ENCODE measurements at regions not wholly inside any gene's neighbourhood (a gene's known extent, or its start where the extent isn't known, plus 50 kb on each side); places are given as distances from the start of the nearest gene placed in this dataset.

DNA sequence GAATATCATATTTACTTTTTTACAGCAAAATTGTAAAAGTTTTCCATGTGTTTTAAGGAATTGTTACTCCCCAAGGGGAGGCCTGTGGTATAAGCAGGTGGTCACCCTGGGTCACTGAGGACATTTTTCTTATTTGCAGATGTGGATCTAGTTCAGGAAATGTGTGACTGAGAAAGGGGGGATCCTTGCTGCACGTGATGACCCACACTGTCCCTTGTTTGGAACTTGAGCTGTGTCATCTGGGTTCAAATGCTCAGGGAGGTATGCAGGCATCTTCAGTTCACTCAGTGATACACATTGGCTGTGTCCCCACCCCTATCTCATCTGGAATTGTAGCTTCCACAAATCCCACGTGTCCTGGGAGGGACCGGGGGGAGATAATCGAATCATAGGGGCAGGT is 431.9 kb upstream of the CDH4 start:
- H3K79me2 ChIP-seq (ENCODE audit: low read length): no peaks in the 10 kb centered on the region

DNA sequence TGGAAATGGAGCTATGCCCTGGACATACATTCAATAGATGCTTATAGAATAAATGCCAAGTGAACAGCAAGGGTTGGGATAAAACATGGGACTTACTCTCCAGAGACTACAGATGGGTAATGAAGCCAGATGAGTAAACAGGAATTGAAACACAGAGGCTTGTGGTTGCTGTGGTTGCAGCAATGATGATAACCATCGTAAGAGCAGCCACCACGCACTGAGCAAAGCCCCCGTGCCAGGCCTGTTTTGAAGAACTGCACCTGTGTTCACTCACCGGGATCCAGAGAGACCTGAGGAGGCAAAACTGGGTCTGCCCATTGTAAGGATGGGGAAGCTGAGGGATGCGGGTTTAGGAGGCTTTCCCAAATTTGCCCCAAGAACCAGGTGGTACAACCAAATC is 431.1 kb upstream of the CDH4 start:
- POLR2A ChIA-PET (ENCODE audit: unreplicated experiment): no interaction called here
- no peaks in the 10 kb centered on the region for H3K79me2 ChIP-seq (ENCODE audit: low read length)
- no TSS peak for BruUV-seq (replicated peaks)
- CTCF ChIA-PET: no interaction called here
- intact Hi-C loops (cut with micrococcal nuclease): no loop called here
- DNase-seq (no peak), ATAC-seq (no peak)
- no peaks in the 10 kb centered on the region for H3K9me2 ChIP-seq (replicated peaks; ENCODE audit: low read length)
- H3K9ac ChIP-seq (ENCODE audit: low read length): no peak overlapping the region
- no peak overlapping the region for H3K4me3 ChIP-seq (ENCODE audit: low read length)
- no peaks in the 10 kb centered on the region for H3K36me3 ChIP-seq (ENCODE audit: low read depth, low read length)
- no peak overlapping the region for H3K4me2 ChIP-seq (ENCODE audit: low read length)
- H3F3A ChIP-seq (ENCODE audit: low read length, unreplicated experiment): no peaks in the 10 kb centered on the region
- no peaks in the 10 kb centered on the region for H4K20me1 ChIP-seq (ENCODE audit: low read length)
- no peaks in the 10 kb centered on the region for H3K4me1 ChIP-seq (ENCODE audit: insufficient read depth, low read length)
- TF ChIP-seq EZH2 (IDR thresholded peaks at IDR 0.05; ENCODE audit: low read length, unreplicated experiment) (no peak), EZH2phosphoT487 (IDR thresholded peaks at IDR 0.05; ENCODE audit: borderline replicate concordance, low read length) (no peak)
- TF ChIP-seq, protein P1, sequence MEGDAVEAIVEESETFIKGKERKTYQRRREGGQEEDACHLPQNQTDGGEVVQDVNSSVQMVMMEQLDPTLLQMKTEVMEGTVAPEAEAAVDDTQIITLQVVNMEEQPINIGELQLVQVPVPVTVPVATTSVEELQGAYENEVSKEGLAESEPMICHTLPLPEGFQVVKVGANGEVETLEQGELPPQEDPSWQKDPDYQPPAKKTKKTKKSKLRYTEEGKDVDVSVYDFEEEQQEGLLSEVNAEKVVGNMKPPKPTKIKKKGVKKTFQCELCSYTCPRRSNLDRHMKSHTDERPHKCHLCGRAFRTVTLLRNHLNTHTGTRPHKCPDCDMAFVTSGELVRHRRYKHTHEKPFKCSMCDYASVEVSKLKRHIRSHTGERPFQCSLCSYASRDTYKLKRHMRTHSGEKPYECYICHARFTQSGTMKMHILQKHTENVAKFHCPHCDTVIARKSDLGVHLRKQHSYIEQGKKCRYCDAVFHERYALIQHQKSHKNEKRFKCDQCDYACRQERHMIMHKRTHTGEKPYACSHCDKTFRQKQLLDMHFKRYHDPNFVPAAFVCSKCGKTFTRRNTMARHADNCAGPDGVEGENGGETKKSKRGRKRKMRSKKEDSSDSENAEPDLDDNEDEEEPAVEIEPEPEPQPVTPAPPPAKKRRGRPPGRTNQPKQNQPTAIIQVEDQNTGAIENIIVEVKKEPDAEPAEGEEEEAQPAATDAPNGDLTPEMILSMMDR (conservative IDR thresholded peaks at IDR 0.05; ENCODE audit: low read depth, low read length): no peak
- no peak overlapping the region for H3K27ac ChIP-seq (ENCODE audit: low read length)
- H3K27me3 ChIP-seq (ENCODE audit: low read length): no peaks in the 10 kb centered on the region
- H3K9me3 ChIP-seq (ENCODE audit: low read length): peaks cover 31% of the 10 kb centered on the region
- H2AFZ ChIP-seq (ENCODE audit: low read length): no peak overlapping the region

More for the DNA sequence above, 431.9 kb upstream of the CDH4 start:
- ATAC-seq (no peak), DNase-seq (no peak)
- Histone ChIP-seq H4K20me1 (ENCODE audit: low read length) (no peaks in the 10 kb centered on the region), H3F3A (ENCODE audit: low read length, unreplicated experiment) (no peaks in the 10 kb centered on the region), H3K4me2 (ENCODE audit: low read length) (no peak overlapping the region), H3K27me3 (ENCODE audit: low read length) (no peaks in the 10 kb centered on the region), H3K9me3 (ENCODE audit: low read length) (peaks cover 31% of the 10 kb centered on the region), H3K36me3 (ENCODE audit: low read depth, low read length) (no peaks in the 10 kb centered on the region), H3K4me1 (ENCODE audit: insufficient read depth, low read length) (no peaks in the 10 kb centered on the region), H3K4me3 (ENCODE audit: low read length) (no peak overlapping the region), H3K9ac (ENCODE audit: low read length) (no peak overlapping the region), H3K9me2 (replicated peaks; ENCODE audit: low read length) (no peaks in the 10 kb centered on the region), H2AFZ (ENCODE audit: low read length) (no peak overlapping the region), H3K27ac (ENCODE audit: low read length) (no peak overlapping the region)
- ChIA-PET CTCF (no interaction called here), POLR2A (ENCODE audit: unreplicated experiment) (no interaction called here)
- intact Hi-C loops (cut with micrococcal nuclease): no loop called here
- TF ChIP-seq, protein P1 (conservative IDR thresholded peaks at IDR 0.05; ENCODE audit: low read depth, low read length): no peak
- TF ChIP-seq EZH2 (IDR thresholded peaks at IDR 0.05; ENCODE audit: low read length, unreplicated experiment) (no peak), EZH2phosphoT487 (IDR thresholded peaks at IDR 0.05; ENCODE audit: borderline replicate concordance, low read length) (no peak)
- BruUV-seq (replicated peaks): no TSS peak

DNA sequence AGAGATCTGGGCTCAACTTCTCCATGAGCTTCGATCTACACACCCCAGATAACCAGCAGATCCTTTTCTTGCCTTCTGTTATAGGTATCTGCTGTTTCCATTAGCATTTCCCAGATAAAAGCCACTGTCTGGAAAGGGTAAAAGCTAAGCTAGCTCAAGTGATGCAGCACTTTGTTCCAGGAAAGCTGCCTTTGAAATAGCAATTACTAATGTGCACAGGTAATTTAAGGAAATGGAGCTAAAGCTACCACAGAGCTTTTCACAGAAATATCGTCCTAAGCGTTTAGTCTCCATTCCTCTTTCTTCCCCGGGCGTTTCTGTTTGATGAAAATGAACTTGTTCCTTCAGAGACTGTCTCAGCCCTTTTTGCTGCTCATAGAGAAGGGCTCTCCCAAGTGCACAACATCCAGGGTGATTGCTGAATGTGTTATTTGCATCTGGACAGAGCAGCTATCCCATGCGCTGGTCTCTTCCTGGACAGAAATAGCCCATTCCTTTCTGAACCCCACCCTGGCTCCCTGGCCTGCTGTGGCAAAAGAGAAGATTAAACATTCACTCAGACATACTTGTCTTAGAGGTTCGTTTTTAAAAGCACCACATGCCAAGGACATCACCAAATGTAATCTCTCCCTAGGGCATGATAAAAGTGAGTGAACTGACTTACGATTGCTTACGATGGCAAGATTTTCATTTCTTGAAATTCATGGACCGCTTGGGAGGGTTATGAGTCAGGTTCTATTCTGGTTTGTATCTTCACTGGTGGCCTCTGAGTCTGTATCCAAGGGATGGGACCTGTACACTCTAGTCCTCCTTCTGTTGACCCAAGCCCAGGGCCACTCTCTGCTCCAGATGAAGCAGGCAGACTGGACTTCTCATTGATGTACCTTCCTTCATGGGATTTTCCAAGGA is 429.1 kb upstream of the CDH4 start:
- ATAC-seq: no peak
- BruUV-seq (replicated peaks): no TSS peak
- TF ChIP-seq EZH2phosphoT487 (IDR thresholded peaks at IDR 0.05; ENCODE audit: borderline replicate concordance, low read length) (no peak), EZH2 (IDR thresholded peaks at IDR 0.05; ENCODE audit: low read length, unreplicated experiment) (no peak)
- TF ChIP-seq, protein P1 (conservative IDR thresholded peaks at IDR 0.05; ENCODE audit: low read depth, low read length): no peak

More for the DNA sequence above, 429.1 kb upstream of the CDH4 start:
- no peaks in the 10 kb centered on the region for H3K27me3 ChIP-seq (ENCODE audit: low read length)
- H3K4me3 ChIP-seq (ENCODE audit: low read length): no peak overlapping the region
- ChIA-PET POLR2A (ENCODE audit: unreplicated experiment) (no interaction called here), CTCF (no interaction called here)
- no peaks in the 10 kb centered on the region for H3K79me2 ChIP-seq (ENCODE audit: low read length)
- H3K9me2 ChIP-seq (replicated peaks; ENCODE audit: low read length): no peaks in the 10 kb centered on the region
- H3K9ac ChIP-seq (ENCODE audit: low read length): no peak overlapping the region
- no peak overlapping the region for H2AFZ ChIP-seq (ENCODE audit: low read length)
- peaks cover 28% of the 10 kb centered on the region; the same call in 1 of the 2 replicates for H3K9me3 ChIP-seq (ENCODE audit: low read length)
- no peak overlapping the region for H3K27ac ChIP-seq (ENCODE audit: low read length)
- H3K4me2 ChIP-seq (ENCODE audit: low read length): no peak overlapping the region
- intact Hi-C loops (cut with micrococcal nuclease): no loop called here
- H3K36me3 ChIP-seq (ENCODE audit: low read depth, low read length): no peaks in the 10 kb centered on the region
- H3F3A ChIP-seq (ENCODE audit: low read length, unreplicated experiment): no peaks in the 10 kb centered on the region
- no peak for DNase-seq
- no peaks in the 10 kb centered on the region for H3K4me1 ChIP-seq (ENCODE audit: insufficient read depth, low read length)
- no peaks in the 10 kb centered on the region for H4K20me1 ChIP-seq (ENCODE audit: low read length)
